ENCODE measurements at regions not wholly inside any gene's neighbourhood (a gene's known extent, or its start where the extent isn't known, plus 50 kb on each side); places are given as distances from the start of the nearest gene placed in this dataset.
"Not testable (repeated sequence)": the region's sequence is repeated elsewhere in the genome, so short reads cannot be mapped to it uniquely, and the experiment has no call there.

DNA sequence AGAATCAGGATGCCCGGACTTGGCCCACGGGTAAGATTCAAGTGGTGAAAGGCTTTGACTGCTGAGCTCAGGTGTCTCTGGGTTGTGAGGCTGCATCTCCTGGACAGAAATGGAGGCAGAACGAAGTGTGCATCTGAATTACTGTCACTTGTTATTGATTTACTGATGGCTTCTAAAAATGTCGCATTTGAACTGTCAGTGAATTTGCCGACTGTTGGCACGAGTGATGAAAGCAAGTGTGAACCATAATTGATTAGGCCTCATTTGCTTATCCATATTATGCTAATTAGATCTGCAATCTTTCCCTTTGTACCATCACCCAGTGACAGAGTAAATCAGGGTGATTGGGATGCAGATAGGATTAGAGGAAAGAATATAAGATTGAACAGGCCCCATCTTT is 252.4 kb downstream of the NUF2 start:
- DNase-seq (ENCODE audit: low spot score): no peak

DNA sequence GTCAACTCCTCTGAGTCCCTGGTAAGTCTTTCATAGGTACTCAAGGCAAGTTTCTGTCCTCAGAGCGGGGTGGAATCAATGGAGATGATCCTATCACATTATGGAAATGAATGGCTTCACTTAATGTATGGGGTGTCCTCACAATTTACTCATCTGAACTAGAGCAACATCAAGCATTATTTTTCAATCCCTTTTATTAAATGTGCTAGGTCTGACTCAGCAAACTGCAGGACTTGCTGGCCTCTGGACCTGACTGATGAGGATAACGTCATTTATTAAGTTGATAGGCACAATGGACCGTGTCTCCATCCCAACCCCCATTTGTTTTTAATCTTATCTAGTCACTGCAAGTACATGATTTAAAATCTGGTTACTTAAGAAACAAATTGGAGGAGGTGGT is 259.2 kb downstream of the NUF2 start:
- DNase-seq (ENCODE audit: low spot score): no peak

DNA sequence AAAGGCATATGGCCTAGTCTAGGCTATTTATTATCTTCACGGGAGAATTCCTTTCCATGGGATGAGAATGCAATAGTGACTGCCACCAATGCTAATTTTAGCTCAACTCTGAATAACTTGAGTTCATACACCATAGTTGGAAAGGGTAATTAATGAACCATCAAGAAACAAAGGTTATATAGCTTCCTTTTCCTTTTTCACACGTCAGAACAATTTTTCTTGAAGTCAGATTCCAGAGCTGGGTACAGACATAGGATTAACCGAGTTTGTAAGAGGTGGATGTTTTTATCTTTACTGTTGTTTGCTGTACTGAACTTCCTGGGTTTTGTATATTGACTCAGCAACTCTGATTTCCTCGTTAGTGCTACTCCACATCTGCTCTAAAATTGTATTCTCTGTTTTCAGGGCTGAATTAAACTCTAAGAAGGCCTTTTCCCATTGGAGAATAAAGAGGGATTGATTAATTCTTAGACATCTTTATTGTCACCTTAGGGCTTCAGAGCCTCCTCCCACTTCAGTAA is 262.0 kb downstream of the NUF2 start:
- no peak for DNase-seq (ENCODE audit: low spot score)

DNA sequence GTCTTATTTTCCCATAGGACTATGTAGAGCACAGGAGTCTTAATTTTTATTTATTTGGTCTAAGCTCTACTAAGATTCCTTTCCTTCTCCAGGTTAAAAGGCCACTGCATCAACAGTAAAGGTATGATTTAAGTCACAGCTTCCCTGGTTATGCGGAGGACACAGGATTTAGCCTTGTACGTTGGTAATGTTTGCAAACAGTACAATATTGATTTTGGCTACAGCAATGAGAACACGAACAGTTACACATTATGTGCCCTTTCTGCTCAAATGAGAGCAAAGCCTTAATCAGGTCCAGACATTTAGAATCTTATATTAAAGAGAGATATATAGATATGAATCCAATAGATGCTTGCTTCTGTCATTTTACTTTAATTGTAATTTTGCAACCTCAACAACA is 264.0 kb downstream of the NUF2 start:
- no peak for DNase-seq (ENCODE audit: low spot score)

DNA sequence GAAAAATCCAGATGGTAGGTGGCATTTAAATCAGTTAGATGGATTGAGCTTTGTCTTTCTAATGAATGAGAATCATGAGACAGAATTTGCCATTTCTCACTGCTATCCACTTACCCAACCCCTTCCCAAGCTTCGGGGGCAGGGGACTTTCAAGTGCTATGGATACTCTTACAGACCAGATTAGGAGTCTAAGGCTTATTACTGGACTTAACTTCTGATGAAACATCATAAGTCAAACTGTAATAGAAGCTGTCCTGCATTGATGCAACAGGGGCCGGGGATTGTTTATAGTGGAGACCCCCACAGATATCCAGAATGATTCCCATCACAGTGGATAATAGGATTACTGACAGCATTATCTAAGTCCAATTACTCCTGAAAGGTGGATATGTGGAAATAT is 267.0 kb downstream of the NUF2 start:
- no peak for DNase-seq (ENCODE audit: low spot score)

DNA sequence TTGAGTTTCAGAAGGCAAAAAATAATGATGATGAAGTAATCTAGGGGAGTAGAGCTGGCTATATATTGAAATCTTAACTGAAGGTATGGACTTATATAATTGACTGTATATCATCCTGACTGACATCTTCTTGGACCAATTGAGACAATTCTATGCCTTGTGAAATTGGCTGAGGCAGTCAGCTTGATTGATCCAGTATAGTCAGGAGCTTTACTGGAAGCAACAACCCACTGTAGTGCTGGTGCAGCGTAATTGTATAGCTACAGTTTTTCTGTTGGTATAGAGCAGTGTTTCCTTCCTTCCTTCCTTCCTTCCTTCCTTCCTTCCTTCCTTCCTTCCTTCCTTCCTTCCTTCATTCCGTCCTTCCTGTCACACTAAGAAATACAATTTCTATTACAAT is 268.0 kb downstream of the NUF2 start:
- no peak for DNase-seq (ENCODE audit: low spot score)

DNA sequence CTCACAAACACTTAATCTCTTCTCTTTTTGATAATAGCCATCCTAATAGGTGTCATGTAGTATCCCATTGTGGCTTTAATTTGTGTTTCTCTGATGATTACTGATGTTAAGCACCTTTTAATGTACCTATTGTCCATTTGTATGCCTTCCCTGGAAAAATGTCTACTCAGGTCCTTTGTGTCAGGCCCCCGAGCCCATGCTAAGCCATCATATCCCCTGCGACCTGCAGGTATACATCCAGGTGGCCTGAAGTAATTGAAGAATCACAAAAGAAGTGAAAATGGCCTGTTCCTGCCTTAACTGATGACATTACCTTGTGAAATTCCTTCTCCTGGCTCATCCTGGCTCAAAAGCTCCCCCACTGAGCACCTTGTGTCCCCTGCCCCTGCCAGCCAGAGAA is 269.4 kb downstream of the NUF2 start:
- DNase-seq (ENCODE audit: low spot score): not testable (repeated sequence)

DNA sequence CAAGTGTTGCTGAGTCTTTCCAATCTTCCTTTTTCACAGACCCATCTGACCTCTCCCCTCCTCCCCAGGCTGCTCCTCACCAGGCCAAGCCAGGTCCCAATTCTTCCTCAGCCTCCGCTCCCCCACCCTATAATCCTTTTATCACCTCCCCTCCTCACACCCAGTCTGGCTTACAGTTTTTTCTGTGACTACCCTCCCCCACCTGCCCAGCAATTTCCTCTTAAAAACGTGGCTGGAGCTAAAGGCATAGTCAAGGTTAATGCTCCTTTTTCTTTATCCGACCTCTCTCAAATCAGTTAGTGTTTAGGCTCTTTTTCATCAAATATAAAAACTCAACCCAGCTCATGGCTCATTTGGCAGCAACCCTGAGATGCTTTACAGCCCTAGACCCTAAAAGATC is 270.9 kb downstream of the NUF2 start:
- DNase-seq (ENCODE audit: low spot score): not testable (repeated sequence)

DNA sequence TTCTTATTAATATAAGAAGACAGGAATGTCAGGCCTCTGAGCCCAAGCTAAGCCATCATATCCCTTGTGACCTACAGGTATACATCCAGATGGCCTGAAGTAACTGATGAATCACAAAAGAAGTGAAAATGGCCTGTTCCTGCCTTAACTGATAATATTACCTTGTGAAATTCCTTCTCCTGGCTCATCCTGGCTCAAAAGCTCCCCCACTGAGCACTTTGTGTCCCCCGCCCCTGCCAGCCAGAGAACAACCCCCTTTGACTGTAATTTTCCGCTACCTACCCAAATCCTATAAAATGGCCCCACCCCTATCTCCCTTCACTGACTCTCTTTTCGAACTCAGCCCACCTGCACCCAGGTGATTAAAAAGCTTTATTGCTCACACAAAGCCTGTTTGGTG is 274.4 kb downstream of the NUF2 start:
- not testable (repeated sequence) for DNase-seq (ENCODE audit: low spot score)

DNA sequence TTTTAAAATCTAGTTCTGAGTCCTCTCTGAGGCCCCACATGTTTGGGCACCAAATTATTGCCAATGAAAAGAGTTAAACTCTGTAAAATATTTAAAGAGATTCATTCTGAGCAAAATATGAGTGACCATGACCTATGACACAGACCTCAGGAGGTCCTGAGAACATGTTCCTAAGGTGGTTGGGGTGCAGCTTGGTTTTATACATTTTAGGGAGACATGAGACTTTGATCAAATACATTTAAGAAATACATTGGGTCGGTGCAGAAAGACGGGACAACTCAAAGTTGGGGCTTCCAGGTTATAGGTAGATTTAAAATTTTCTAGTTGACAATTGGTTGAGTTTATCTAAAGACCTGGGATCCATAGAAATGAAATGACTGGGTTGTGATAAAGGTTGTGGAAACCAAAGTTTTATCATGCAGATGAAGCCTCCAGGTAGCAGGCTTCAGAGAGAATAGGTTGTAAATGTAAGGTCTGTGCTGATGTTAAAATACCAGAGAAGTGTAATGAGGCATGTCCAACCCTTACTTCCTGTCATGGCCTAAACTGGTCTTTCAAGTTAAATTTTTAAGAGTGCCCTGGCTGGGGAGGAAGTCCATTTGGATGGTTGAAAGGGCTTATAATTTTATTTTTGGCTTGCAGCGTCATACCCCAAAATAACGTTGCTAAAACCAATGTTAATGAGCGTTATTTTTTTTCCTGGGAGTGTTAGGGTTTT is 274.9 kb downstream of the NUF2 start:
- DNase-seq (ENCODE audit: low spot score): no peak

DNA sequence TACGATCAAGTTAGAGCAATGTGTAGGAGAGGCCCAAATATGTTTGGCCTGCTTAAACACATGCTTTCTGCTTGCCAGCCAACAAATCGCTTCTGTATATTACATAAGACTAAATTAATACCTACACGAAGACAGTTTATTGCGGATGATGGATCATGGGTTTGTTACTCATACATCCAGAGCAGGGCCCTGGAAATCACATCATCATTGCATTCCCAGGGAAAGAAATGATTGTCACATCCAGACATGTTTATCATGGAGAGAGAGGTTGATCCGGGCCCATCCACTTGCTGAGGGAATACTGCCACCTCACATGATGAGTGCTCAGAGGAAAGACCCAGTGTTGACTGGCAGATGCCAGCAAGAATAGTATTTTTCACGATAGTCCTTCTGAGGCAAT is 282.6 kb downstream of the NUF2 start:
- no peak for DNase-seq (ENCODE audit: low spot score)

DNA sequence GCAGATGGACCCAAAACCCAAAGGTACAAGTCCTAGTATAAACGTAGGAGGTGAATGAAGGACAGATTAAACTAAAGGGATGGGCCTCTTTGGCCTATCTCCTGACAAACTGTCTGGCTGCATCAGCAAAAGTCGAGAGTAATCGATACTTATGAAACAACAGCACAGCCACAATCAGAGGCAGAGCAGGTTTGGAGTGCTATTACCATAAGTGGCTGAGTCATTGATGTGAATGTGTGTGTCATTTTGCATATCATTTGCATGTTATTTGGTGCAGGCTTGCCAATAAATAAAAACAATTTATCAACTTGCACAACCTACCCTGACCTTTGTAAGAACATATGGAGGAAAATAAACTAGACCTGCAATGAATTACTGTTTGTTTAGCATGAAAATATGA is 283.1 kb downstream of the NUF2 start:
- DNase-seq (ENCODE audit: low spot score): no peak

DNA sequence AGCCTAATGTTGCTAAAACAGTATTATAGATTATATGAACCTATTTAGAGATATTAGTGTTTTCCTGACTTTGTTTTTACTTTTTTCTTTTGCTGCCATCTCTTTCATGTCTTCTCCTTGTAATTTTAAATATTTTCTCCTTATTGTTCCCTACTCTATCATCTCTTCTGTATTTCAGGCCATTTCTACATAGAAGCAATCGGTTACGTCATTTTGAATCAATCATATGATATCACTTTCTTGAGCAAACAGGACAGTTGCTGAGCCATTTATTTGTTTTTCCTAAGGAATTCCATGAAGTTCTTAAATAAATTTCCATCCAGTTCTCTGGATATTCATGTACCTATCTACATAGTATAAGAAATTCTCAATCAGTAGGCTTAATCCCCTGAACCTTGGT is 287.2 kb downstream of the NUF2 start:
- DNase-seq (ENCODE audit: low spot score): no peak

DNA sequence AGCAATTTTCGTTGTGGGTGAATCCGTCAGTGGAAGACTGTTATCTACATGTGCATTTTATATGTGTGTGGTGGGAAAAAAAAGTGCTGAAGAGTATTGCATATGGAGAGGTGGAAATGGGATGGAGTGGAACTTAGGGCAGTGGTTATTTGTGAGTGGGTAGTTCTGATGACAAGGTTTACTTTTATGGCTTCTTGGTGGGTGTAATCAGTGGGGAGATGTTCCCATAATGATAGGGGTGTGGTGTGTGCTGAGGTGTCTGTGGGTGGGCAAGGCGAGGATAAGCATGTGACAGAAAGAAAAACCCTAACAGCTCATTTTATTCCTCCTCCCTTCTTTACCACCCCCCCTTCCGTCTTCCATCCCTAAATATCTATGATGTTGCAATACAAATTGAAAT is 288.1 kb downstream of the NUF2 start:
- no peak for DNase-seq (ENCODE audit: low spot score)

DNA sequence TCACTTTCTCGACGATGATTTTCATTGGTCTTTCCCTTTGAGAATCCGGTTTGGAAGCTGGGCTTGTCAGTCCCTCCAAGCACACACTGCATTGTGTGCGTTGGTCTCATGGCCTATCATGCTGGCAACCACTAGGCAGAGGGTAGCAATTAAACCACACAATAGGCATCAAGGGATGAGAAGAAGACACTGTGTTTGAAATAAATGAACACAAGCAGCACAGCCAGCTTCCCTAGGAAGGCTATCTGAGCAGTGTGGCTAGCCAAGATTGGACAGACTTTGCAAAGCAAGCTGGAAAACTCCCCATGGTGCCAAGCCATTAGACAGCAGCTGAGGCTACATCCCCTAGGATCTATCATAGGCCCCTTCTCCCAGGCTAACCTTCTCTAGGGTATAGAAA is 288.7 kb downstream of the NUF2 start:
- DNase-seq (ENCODE audit: low spot score): no peak

DNA sequence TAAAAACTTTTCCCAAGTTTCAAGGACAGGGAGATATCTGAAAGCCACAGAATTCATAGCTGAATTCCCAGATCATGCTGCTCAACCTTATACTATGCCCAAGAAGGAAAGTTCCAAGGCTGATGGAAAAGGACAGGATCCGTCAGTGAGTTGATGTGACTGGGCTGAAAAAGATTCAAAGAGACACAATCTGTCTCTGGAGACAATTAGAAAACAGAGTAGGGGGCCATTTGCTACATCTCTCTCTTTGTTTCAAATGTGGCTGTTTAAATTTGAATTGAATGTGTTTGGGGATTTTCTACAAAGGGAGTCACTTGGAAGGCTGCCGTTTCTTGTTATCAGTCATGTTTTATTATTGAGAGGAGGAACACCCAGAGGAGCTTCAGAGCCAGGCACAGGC is 292.6 kb downstream of the NUF2 start:
- no peak for DNase-seq (ENCODE audit: low spot score)

DNA sequence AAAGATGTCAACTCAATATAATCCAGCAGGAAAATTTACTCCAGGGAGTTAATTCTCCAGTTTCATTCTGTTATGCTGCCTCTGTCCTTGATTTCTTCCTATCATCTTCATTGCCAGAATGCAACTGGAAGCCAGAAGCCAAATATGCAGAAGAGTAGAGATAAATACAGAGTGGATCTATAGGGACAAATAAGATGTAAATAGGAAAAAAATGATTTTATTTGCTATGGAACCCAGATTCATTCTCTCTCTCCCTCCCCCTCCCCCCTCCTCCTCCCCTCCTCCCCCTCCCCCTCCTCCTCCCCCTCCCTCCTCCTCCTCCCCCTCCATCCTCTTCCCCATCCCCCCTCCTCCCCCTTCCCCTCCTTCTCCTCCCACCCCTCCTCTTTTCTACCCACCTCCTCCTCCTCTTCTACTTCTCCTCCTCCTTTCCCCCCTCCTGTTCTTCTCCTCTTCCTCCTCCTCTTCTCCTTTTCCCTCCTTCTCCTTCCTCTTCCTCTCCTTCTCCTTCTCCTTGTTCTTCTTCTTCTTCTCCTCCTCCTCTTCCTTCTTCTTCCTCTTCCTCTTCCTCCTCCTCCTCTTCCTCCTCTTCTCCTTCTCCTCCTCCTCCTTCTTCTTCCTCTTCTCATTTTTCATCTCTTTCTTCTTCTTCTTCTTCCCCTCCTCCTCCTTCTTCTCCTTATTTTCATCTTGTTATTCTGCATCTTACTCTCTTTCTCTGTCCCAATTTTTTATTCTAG is 306.4 kb downstream of the NUF2 start:
- no peak for DNase-seq (ENCODE audit: low spot score)

DNA sequence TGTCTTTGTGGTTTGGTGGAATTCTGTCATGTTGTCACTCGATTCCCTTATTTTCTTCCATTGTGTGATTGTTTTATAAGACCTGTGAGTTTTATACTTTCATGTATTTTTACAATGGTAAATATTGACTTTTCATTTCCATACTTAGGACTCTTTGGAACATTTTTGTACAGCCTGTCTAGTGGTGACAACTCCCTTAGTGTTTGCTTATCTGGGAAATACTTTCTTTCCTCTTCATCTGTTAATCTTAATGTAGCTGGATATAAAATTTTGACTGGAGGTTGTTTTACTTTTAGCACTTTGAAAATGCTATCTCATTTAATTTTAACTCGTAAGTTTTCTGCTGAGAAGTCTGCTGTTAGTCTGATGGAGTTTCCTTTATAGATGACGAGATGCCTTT is 310.5 kb downstream of the NUF2 start:
- no peak for DNase-seq (ENCODE audit: low spot score)

DNA sequence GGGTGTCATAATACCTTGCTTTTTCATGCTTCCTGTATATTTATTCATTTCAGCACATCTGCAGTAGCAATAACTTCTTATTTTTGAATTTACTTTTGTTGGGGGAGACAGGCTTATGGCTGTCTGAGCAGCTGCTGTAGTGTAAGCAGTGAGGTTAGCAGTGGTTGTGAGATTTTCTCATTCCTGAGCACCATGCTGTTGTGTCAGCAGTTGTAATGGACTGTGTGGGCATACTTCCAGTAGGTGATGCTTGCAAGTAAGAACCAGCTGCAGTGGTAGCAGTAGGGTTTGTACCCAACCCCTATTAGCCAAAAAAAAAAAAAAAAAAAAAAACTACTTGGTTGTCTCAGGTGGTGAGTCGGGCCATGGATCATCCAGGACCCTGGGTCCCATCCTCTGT is 311.6 kb downstream of the NUF2 start:
- DNase-seq (ENCODE audit: low spot score): no peak

DNA sequence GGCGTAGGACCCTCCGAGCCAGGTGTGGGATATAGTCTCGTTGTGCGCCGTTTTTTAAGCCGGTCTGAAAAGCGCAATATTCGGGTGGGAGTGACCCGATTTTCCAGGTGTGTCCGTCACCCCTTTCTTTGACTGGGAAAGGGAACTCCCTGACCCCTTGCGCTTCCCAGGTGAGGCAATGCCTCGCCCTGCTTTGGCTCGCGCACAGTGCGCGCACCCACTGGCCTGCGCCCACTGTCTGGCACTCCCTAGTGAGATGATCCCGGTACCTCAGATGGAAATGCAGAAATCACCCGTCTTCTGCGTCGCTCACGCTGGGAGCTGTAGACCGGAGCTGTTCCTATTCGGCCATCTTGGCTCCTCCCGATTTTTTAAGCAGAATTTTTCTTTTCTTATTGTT is 323.9 kb downstream of the NUF2 start:
- not testable (repeated sequence) for DNase-seq (ENCODE audit: low spot score)

DNA sequence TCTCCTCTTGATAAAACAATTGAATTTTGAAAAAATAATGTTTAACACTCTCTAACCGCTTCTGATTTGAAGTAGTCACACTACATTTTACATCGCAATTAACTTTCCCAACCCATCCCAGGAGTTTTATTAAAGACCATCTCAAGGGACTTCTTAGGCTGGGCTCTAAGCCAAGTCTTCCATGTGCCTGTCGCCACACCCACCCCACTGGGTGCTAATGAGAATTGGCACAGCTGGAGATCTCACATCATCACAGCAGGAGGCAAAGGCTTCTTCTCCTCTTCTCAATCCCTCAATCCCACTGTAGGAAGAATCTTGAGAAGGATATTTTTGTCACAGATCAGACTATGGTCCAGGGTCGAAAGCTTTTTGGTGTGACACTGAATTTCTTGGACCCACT is 328.9 kb downstream of the NUF2 start:
- DNase-seq (ENCODE audit: low spot score): no peak

DNA sequence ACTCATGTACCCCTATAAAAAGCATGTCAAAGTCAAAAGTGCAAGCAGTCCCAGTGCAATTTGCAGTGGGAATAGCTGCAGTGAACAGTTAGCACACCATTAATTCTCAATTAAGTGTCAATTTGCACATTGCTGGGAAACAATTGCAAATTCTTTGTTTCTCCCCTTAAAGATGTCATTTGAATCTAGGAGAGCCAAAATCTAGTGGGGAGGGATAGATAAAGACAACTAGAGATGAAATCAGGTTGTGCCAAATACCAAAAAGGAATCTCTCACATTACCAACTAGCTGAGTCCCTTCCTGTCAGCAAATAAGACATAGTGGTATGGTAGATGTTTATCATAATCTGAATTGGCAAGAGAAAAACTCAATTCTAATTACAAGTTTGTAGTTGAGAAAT is 330.7 kb downstream of the NUF2 start:
- no peak for DNase-seq (ENCODE audit: low spot score)

DNA sequence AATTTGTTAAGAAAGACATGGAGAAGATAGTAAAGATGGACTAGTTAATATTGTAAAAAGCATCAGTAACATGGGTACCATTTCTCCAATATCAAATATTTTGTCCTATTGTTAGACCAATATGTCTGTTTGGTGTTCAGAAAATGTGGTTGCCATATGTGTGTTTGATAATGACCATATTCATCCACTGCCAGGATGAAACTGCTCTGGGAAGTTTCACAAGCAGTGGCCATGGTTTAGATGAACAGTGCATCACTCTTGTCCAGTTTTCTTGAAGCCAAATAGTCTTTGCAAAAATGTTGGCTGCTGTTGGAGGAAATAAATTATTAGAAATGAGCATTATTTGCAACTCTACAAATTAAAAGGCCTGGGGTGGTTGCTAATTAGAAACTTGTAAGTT is 333.8 kb downstream of the NUF2 start:
- DNase-seq (ENCODE audit: low spot score): no peak

All from hematopoietic multipotent progenitor cell treated with erythropoietin and hydrocortisone succinate and interleukin-3 and kit ligand, for 17 days (in vitro differentiated cells).